GM19035 (cell line): ENCODE measurements at regions not wholly inside any gene's neighbourhood (a gene's known extent, or its start where the extent isn't known, plus 50 kb on each side); places are given as distances from the start of the nearest gene placed in this dataset.
"Not testable (repeated sequence)": the region's sequence is repeated elsewhere in the genome, so short reads cannot be mapped to it uniquely, and the experiment has no call there.

Experiments used
- ATAC-seq: cut with Tn5 transposase; IDR thresholded peaks from one replicate; pipeline ENCODE4 v1.9.1; 2021; ENCODE audit not compliant: unreplicated experiment

- no peak for ATAC-seq
Measured at GRCh38 chr2:17000184-17000482, 334.5 kb upstream of the CYRIA start.

GRCh38 chr2:16999347-17000183, 333.9 kb upstream of the CYRIA start:
- ATAC-seq: no peak

GRCh38 chr2:16978301-16978700, 312.7 kb upstream of the CYRIA start:
- no peak for ATAC-seq

GRCh38 chr2:16974688-16975087, 309.1 kb upstream of the CYRIA start:
- ATAC-seq: no peak

- no peak for ATAC-seq
Measured at GRCh38 chr2:16973586-16974286, 308.1 kb upstream of the CYRIA start.

GRCh38 chr2:16972276-16972675, 306.6 kb upstream of the CYRIA start:
- no peak for ATAC-seq

GRCh38 chr2:16971722-16972234, 306.1 kb upstream of the CYRIA start:
- ATAC-seq: no peak

GRCh38 chr2:16970948-16971347, 305.3 kb upstream of the CYRIA start:
- ATAC-seq: not testable (repeated sequence)

GRCh38 chr2:16962505-16962904, 296.9 kb upstream of the CYRIA start:
- no peak for ATAC-seq

GRCh38 chr2:16960579-16960978, 294.9 kb upstream of the CYRIA start:
- ATAC-seq: no peak

GRCh38 chr2:16958266-16958665, 292.6 kb upstream of the CYRIA start:
- no peak for ATAC-seq

GRCh38 chr2:16952805-16953204, 287.2 kb upstream of the CYRIA start:
- ATAC-seq: no peak

GRCh38 chr2:16952368-16952767, 286.7 kb upstream of the CYRIA start:
- no peak for ATAC-seq

- no peak for ATAC-seq
Measured at GRCh38 chr2:16950436-16950835, 284.8 kb upstream of the CYRIA start.

GRCh38 chr2:16948710-16949109, 283.1 kb upstream of the CYRIA start:
- ATAC-seq: no peak

GRCh38 chr2:16948053-16948452, 282.4 kb upstream of the CYRIA start:
- no peak for ATAC-seq

- no peak for ATAC-seq
Measured at GRCh38 chr2:16943279-16943958, 277.8 kb upstream of the CYRIA start.

- ATAC-seq: no peak
Measured at GRCh38 chr2:16940214-16940613, 274.6 kb upstream of the CYRIA start.

- ATAC-seq: no peak
Measured at GRCh38 chr2:16939771-16940170, 274.1 kb upstream of the CYRIA start.

GRCh38 chr2:16933355-16933754, 267.7 kb upstream of the CYRIA start:
- no peak for ATAC-seq

- no peak for ATAC-seq
Measured at GRCh38 chr2:16932826-16933225, 267.2 kb upstream of the CYRIA start.

GRCh38 chr2:16931441-16931840, 265.8 kb upstream of the CYRIA start:
- ATAC-seq: no peak
